ENCODE measurements at regions not wholly inside any gene's neighbourhood (a gene's known extent, or its start where the extent isn't known, plus 50 kb on each side); places are given as distances from the start of the nearest gene placed in this dataset.
A peak's percentile ranks its signal among the peaks of the same experiment; 100 is the strongest.

- Histone ChIP-seq H3K4me1 (ENCODE audit: insufficient read depth, low read length) (no peaks in the 10 kb centered on the region), H3K36me3 (ENCODE audit: insufficient read depth, low read length) (no peaks in the 10 kb centered on the region), H3K4me3 (ENCODE audit: low read length) (no peak overlapping the region), H2AFZ (ENCODE audit: low read depth, low read length) (no peak overlapping the region), H3K9me3 (ENCODE audit: low read length) (no peaks in the 10 kb centered on the region), H3K27me3 (ENCODE audit: insufficient read depth, low read length) (no peaks in the 10 kb centered on the region)
Measured at GRCh38 chr18:71809711-71810110, 734.4 kb downstream of the CBLN2 start.

- H3K9me3 ChIP-seq (ENCODE audit: low read length), result no peaks in the 10 kb centered on the region
- H3K27me3 ChIP-seq (ENCODE audit: insufficient read depth, low read length), result no peaks in the 10 kb centered on the region
- no peaks in the 10 kb centered on the region for H3K4me1 ChIP-seq (ENCODE audit: insufficient read depth, low read length)
- H2AFZ ChIP-seq (ENCODE audit: low read depth, low read length), result peak overlapping the region; percentile 61
- no peaks in the 10 kb centered on the region for H3K36me3 ChIP-seq (ENCODE audit: insufficient read depth, low read length)
- H3K4me3 ChIP-seq (ENCODE audit: low read length), result no peak overlapping the region
Measured at GRCh38 chr18:71808616-71809015, 735.5 kb downstream of the CBLN2 start.

- Histone ChIP-seq H3K4me1 (ENCODE audit: insufficient read depth, low read length) (no peaks in the 10 kb centered on the region), H3K36me3 (ENCODE audit: insufficient read depth, low read length) (no peaks in the 10 kb centered on the region), H3K9me3 (ENCODE audit: low read length) (no peaks in the 10 kb centered on the region), H3K4me3 (ENCODE audit: low read length) (no peak overlapping the region), H2AFZ (ENCODE audit: low read depth, low read length) (no peak overlapping the region), H3K27me3 (ENCODE audit: insufficient read depth, low read length) (no peaks in the 10 kb centered on the region)
Measured at GRCh38 chr18:71807586-71807985, 736.6 kb downstream of the CBLN2 start.

GRCh38 chr18:71798986-71799673 lies 745.0 kb downstream of the CBLN2 start:
- no peak overlapping the region for H3K4me3 ChIP-seq (ENCODE audit: low read length)
- H2AFZ ChIP-seq (ENCODE audit: low read depth, low read length), result no peak overlapping the region
- no peaks in the 10 kb centered on the region for H3K4me1 ChIP-seq (ENCODE audit: insufficient read depth, low read length)
- H3K36me3 ChIP-seq (ENCODE audit: insufficient read depth, low read length), result no peaks in the 10 kb centered on the region
- no peaks in the 10 kb centered on the region for H3K27me3 ChIP-seq (ENCODE audit: insufficient read depth, low read length)
- H3K9me3 ChIP-seq (ENCODE audit: low read length), result no peaks in the 10 kb centered on the region

- no peaks in the 10 kb centered on the region for H3K27me3 ChIP-seq (ENCODE audit: insufficient read depth, low read length)
- no peaks in the 10 kb centered on the region for H3K36me3 ChIP-seq (ENCODE audit: insufficient read depth, low read length)
- no peaks in the 10 kb centered on the region for H3K9me3 ChIP-seq (ENCODE audit: low read length)
- H3K4me3 ChIP-seq (ENCODE audit: low read length), result no peak overlapping the region
- H3K4me1 ChIP-seq (ENCODE audit: insufficient read depth, low read length), result no peaks in the 10 kb centered on the region
- no peak overlapping the region for H2AFZ ChIP-seq (ENCODE audit: low read depth, low read length)
Measured at GRCh38 chr18:71797554-71797953, 746.6 kb downstream of the CBLN2 start.

- no peaks in the 10 kb centered on the region for H3K36me3 ChIP-seq (ENCODE audit: insufficient read depth, low read length)
- H3K4me1 ChIP-seq (ENCODE audit: insufficient read depth, low read length), result no peaks in the 10 kb centered on the region
- no peaks in the 10 kb centered on the region for H3K9me3 ChIP-seq (ENCODE audit: low read length)
- no peak overlapping the region for H2AFZ ChIP-seq (ENCODE audit: low read depth, low read length)
- H3K4me3 ChIP-seq (ENCODE audit: low read length), result no peak overlapping the region
- no peaks in the 10 kb centered on the region for H3K27me3 ChIP-seq (ENCODE audit: insufficient read depth, low read length)
Measured at GRCh38 chr18:71784777-71785176, 759.4 kb downstream of the CBLN2 start.

GRCh38 chr18:71760541-71760940 lies 783.6 kb downstream of the CBLN2 start:
- H3K27me3 ChIP-seq (ENCODE audit: insufficient read depth, low read length), result no peaks in the 10 kb centered on the region
- H3K4me1 ChIP-seq (ENCODE audit: insufficient read depth, low read length), result no peaks in the 10 kb centered on the region
- H3K36me3 ChIP-seq (ENCODE audit: insufficient read depth, low read length), result no peaks in the 10 kb centered on the region
- H3K9me3 ChIP-seq (ENCODE audit: low read length), result no peaks in the 10 kb centered on the region
- no peak overlapping the region for H3K4me3 ChIP-seq (ENCODE audit: low read length)
- no peak overlapping the region for H2AFZ ChIP-seq (ENCODE audit: low read depth, low read length)

GRCh38 chr18:71754246-71754645 lies 789.9 kb downstream of the CBLN2 start:
- Histone ChIP-seq H3K4me1 (ENCODE audit: insufficient read depth, low read length) (no peaks in the 10 kb centered on the region), H3K36me3 (ENCODE audit: insufficient read depth, low read length) (no peaks in the 10 kb centered on the region), H3K9me3 (ENCODE audit: low read length) (no peaks in the 10 kb centered on the region), H3K27me3 (ENCODE audit: insufficient read depth, low read length) (no peaks in the 10 kb centered on the region), H2AFZ (ENCODE audit: low read depth, low read length) (no peak overlapping the region), H3K4me3 (ENCODE audit: low read length) (no peak overlapping the region)

GRCh38 chr18:71743634-71744033 lies 800.5 kb downstream of the CBLN2 start:
- H3K4me1 ChIP-seq (ENCODE audit: insufficient read depth, low read length), result no peaks in the 10 kb centered on the region
- H3K9me3 ChIP-seq (ENCODE audit: low read length), result no peaks in the 10 kb centered on the region
- H3K4me3 ChIP-seq (ENCODE audit: low read length), result no peak overlapping the region
- H3K36me3 ChIP-seq (ENCODE audit: insufficient read depth, low read length), result no peaks in the 10 kb centered on the region
- H2AFZ ChIP-seq (ENCODE audit: low read depth, low read length), result no peak overlapping the region
- no peaks in the 10 kb centered on the region for H3K27me3 ChIP-seq (ENCODE audit: insufficient read depth, low read length)

GRCh38 chr18:71729611-71730010 lies 814.5 kb downstream of the CBLN2 start:
- H3K36me3 ChIP-seq (ENCODE audit: insufficient read depth, low read length), result no peaks in the 10 kb centered on the region

GRCh38 chr18:71727909-71728308 lies 816.2 kb downstream of the CBLN2 start:
- no peak overlapping the region for H2AFZ ChIP-seq (ENCODE audit: low read depth, low read length)
- no peaks in the 10 kb centered on the region for H3K36me3 ChIP-seq (ENCODE audit: insufficient read depth, low read length)
- no peaks in the 10 kb centered on the region for H3K9me3 ChIP-seq (ENCODE audit: low read length)
- H3K4me3 ChIP-seq (ENCODE audit: low read length), result no peak overlapping the region
- H3K4me1 ChIP-seq (ENCODE audit: insufficient read depth, low read length), result no peaks in the 10 kb centered on the region
- H3K27me3 ChIP-seq (ENCODE audit: insufficient read depth, low read length), result no peaks in the 10 kb centered on the region

More at GRCh38 chr18:71729611-71730010, 814.5 kb downstream of the CBLN2 start:
- Histone ChIP-seq H2AFZ (ENCODE audit: low read depth, low read length) (no peak overlapping the region), H3K4me3 (ENCODE audit: low read length) (no peak overlapping the region), H3K9me3 (ENCODE audit: low read length) (no peaks in the 10 kb centered on the region), H3K27me3 (ENCODE audit: insufficient read depth, low read length) (no peaks in the 10 kb centered on the region), H3K4me1 (ENCODE audit: insufficient read depth, low read length) (no peaks in the 10 kb centered on the region)

GRCh38 chr18:71725256-71725655 lies 818.9 kb downstream of the CBLN2 start:
- Histone ChIP-seq H3K27me3 (ENCODE audit: insufficient read depth, low read length) (no peaks in the 10 kb centered on the region), H2AFZ (ENCODE audit: low read depth, low read length) (no peak overlapping the region), H3K36me3 (ENCODE audit: insufficient read depth, low read length) (no peaks in the 10 kb centered on the region), H3K4me1 (ENCODE audit: insufficient read depth, low read length) (no peaks in the 10 kb centered on the region), H3K4me3 (ENCODE audit: low read length) (no peak overlapping the region), H3K9me3 (ENCODE audit: low read length) (no peaks in the 10 kb centered on the region)

GRCh38 chr18:71707985-71708500 lies 836.1 kb downstream of the CBLN2 start:
- H3K4me1 ChIP-seq (ENCODE audit: insufficient read depth, low read length), result no peaks in the 10 kb centered on the region
- no peaks in the 10 kb centered on the region for H3K9me3 ChIP-seq (ENCODE audit: low read length)
- no peaks in the 10 kb centered on the region for H3K27me3 ChIP-seq (ENCODE audit: insufficient read depth, low read length)
- H2AFZ ChIP-seq (ENCODE audit: low read depth, low read length), result no peak overlapping the region
- H3K4me3 ChIP-seq (ENCODE audit: low read length), result no peak overlapping the region
- H3K36me3 ChIP-seq (ENCODE audit: insufficient read depth, low read length), result no peaks in the 10 kb centered on the region

- Histone ChIP-seq H3K4me1 (ENCODE audit: insufficient read depth, low read length) (no peaks in the 10 kb centered on the region), H3K4me3 (ENCODE audit: low read length) (no peak overlapping the region), H2AFZ (ENCODE audit: low read depth, low read length) (no peak overlapping the region), H3K36me3 (ENCODE audit: insufficient read depth, low read length) (no peaks in the 10 kb centered on the region), H3K27me3 (ENCODE audit: insufficient read depth, low read length) (no peaks in the 10 kb centered on the region), H3K9me3 (ENCODE audit: low read length) (no peaks in the 10 kb centered on the region)
Measured at GRCh38 chr18:71707400-71707799, 836.7 kb downstream of the CBLN2 start.

Data from neuron (in vitro differentiated cells).